Vagina (tissue), 2 donors: ENCODE measurements at regions not wholly inside any gene's neighbourhood (a gene's known extent, or its start where the extent isn't known, plus 50 kb on each side); places are given as distances from the start of the nearest gene placed in this dataset.

Source experiments
- DNase-seq, 2 donors: peaks; one replicate each; pipeline ENCODE4 v3.0.0-alpha.2; 2017; ENCODE audit errors: extremely low spot score in 2 of 2
- H3K27ac ChIP-seq: fragments of 200-600 bp; sonication (generic); one replicate; pipeline ENCODE4 v1.5.1; 2019
- H3K27me3 ChIP-seq: fragments of 200-600 bp; sonication (generic); one replicate; pipeline ENCODE4 v1.5.1; 2019
- H3K36me3 ChIP-seq, 2 donors: fragments of 200-600 bp; sonication (generic); one replicate each; pipeline ENCODE4 v1.5.1; 2017 to 2019
- H3K4me1 ChIP-seq: fragments of 200-600 bp; sonication (generic); one replicate; pipeline ENCODE4 v1.5.1; 2019
- H3K4me3 ChIP-seq, 2 donors: fragments of 200-600 bp; sonication (generic); 1 replicate in 1 of 2; 2 replicates in 1 of 2; pipeline ENCODE4 v1.5.1; 2016 to 2019
- H3K9me3 ChIP-seq: fragments of 200-600 bp; sonication (generic); one replicate; pipeline ENCODE4 v1.5.1; 2019
- CTCF ChIP-seq, 3 experiments: fragments of 450-650 bp in 2 of 3; fragments of 200-600 bp in 1 of 3; sonication (generic) in 1 of 3; IDR thresholded peaks; one replicate each; pipeline ENCODE4 v1.5.1; 2017 to 2019; ENCODE audit warnings: antibody characterized with exemption in 3 of 3, mild to moderate bottlenecking in 2 of 3, moderate library complexity in 2 of 3
- POLR2A ChIP-seq, 2 donors: fragments of 450-650 bp; IDR thresholded peaks; one replicate each; pipeline ENCODE4 v1.6.1; 2017; ENCODE audit warnings: antibody characterized with exemption in 2 of 2, mild to moderate bottlenecking in 2 of 2, moderate library complexity in 2 of 2
- POLR2AphosphoS5 ChIP-seq, 2 donors: sonication (generic); formaldehyde crosslinking; IDR thresholded peaks; one replicate each; pipeline ENCODE4 v1.9.0; 2017; ENCODE audit warnings: antibody characterized with exemption in 2 of 2, mild to moderate bottlenecking in 2 of 2, low read depth in 1 of 2; ENCODE audit not compliant: insufficient read depth in 1 of 2
- intact Hi-C: fragments of 100-400 bp; cut with DNase I; formaldehyde crosslinking; loops from one replicate; pipeline ENCODE4 v1.15.1; 2023

GRCh38 chr12:59887178-59887577, 291.3 kb downstream of the SLC16A7 start:
- Histone ChIP-seq H3K4me3 (no peak overlapping the region), H3K4me1 (no peaks in the 10 kb centered on the region), H3K9me3 (no peaks in the 10 kb centered on the region), H3K36me3 (no peaks in the 10 kb centered on the region), H3K27ac (no peak overlapping the region), H3K27me3 (no peaks in the 10 kb centered on the region)
- intact Hi-C loops, result no loop called here
- TF ChIP-seq CTCF (IDR thresholded peaks at IDR 0.05) (no peak), POLR2AphosphoS5 (IDR thresholded peaks at IDR 0.05; ENCODE audit: insufficient read depth in 1 of 2, low read depth in 1 of 2) (no peak), POLR2A (IDR thresholded peaks at IDR 0.05) (no peak)
- no peak for DNase-seq

- no peak for DNase-seq
- H3K27ac ChIP-seq, result no peak overlapping the region
- intact Hi-C loops, result no loop called here
- no peak overlapping the region for H3K4me3 ChIP-seq
- H3K36me3 ChIP-seq, result no peaks in the 10 kb centered on the region
- no peaks in the 10 kb centered on the region for H3K9me3 ChIP-seq
- TF ChIP-seq CTCF (IDR thresholded peaks at IDR 0.05), result no peak
- no peaks in the 10 kb centered on the region for H3K4me1 ChIP-seq
- no peaks in the 10 kb centered on the region for H3K27me3 ChIP-seq
Observed at GRCh38 chr12:59890896-59891579, 295.2 kb downstream of the SLC16A7 start.

GRCh38 chr12:59895166-59895775, 299.4 kb downstream of the SLC16A7 start:
- Histone ChIP-seq H3K9me3 (no peaks in the 10 kb centered on the region), H3K4me3 (no peak overlapping the region), H3K4me1 (no peaks in the 10 kb centered on the region), H3K36me3 (no peaks in the 10 kb centered on the region), H3K27me3 (no peaks in the 10 kb centered on the region), H3K27ac (no peak overlapping the region)
- intact Hi-C loops, result no loop called here
- no peak for DNase-seq
- no peak for TF ChIP-seq POLR2AphosphoS5 (IDR thresholded peaks at IDR 0.05; ENCODE audit: insufficient read depth in 1 of 2, low read depth in 1 of 2)
- TF ChIP-seq CTCF (IDR thresholded peaks at IDR 0.05), result no peak
- no peak for TF ChIP-seq POLR2A (IDR thresholded peaks at IDR 0.05)

GRCh38 chr12:59904874-59905521, 309.2 kb downstream of the SLC16A7 start:
- H3K9me3 ChIP-seq, result no peaks in the 10 kb centered on the region
- no peak for DNase-seq
- no peak overlapping the region for H3K27ac ChIP-seq
- no peak for TF ChIP-seq POLR2AphosphoS5 (IDR thresholded peaks at IDR 0.05; ENCODE audit: insufficient read depth in 1 of 2, low read depth in 1 of 2)
- TF ChIP-seq POLR2A (IDR thresholded peaks at IDR 0.05), result no peak
- no peak for TF ChIP-seq CTCF (IDR thresholded peaks at IDR 0.05)
- H3K4me3 ChIP-seq, result no peak overlapping the region
- no peaks in the 10 kb centered on the region for H3K36me3 ChIP-seq
- no peaks in the 10 kb centered on the region for H3K27me3 ChIP-seq
- intact Hi-C loops, result no loop called here
- no peaks in the 10 kb centered on the region for H3K4me1 ChIP-seq

GRCh38 chr12:59911516-59911915, 315.7 kb downstream of the SLC16A7 start:
- Histone ChIP-seq H3K27ac (no peak overlapping the region), H3K4me1 (no peaks in the 10 kb centered on the region), H3K9me3 (no peaks in the 10 kb centered on the region), H3K27me3 (no peaks in the 10 kb centered on the region), H3K36me3 (no peaks in the 10 kb centered on the region), H3K4me3 (no peak overlapping the region)
- no peak for DNase-seq
- intact Hi-C loops, result no loop called here
- TF ChIP-seq CTCF (IDR thresholded peaks at IDR 0.05) (no peak), POLR2AphosphoS5 (IDR thresholded peaks at IDR 0.05; ENCODE audit: insufficient read depth in 1 of 2, low read depth in 1 of 2) (no peak), POLR2A (IDR thresholded peaks at IDR 0.05) (no peak)
